Activated CD4-positive, alpha-beta memory T cell treated with anti-CD3 and anti-CD28 coated beads for 36 hours (primary cell): ENCODE measurements at regions not wholly inside any gene's neighbourhood (a gene's known extent, or its start where the extent isn't known, plus 50 kb on each side); places are given as distances from the start of the nearest gene placed in this dataset.

Experiments
- CTCF ChIA-PET: fragments of 350-600 bp; sonication (Branson Sonifier 250); formaldehyde crosslinking; loops from one replicate; lab custom pipeline; 2021; ENCODE audit warnings: antibody characterized with exemption, inconsistent platforms; lab: Charles Lee
- POLR2A ChIA-PET: fragments of 350-600 bp; sonication (Branson Sonifier 250); formaldehyde crosslinking; loops from one replicate; lab custom pipeline; 2021; ENCODE audit warnings: antibody characterized with exemption; lab: Charles Lee
- DNase-seq: peaks from one replicate; pipeline ENCODE4 v3.0.0-alpha.2; 2020
- H3K27ac Mint-ChIP-seq: one replicate; pipeline ENCODE4 v1.8.0; 2021; ENCODE audit warnings: mixed read lengths
- H3K27me3 Mint-ChIP-seq: one replicate; pipeline ENCODE4 v1.8.0; 2021; ENCODE audit warnings: mixed read lengths
- H3K36me3 Mint-ChIP-seq: one replicate; pipeline ENCODE4 v1.8.0; 2021; ENCODE audit warnings: mixed read lengths
- H3K4me1 Mint-ChIP-seq: one replicate; pipeline ENCODE4 v1.8.0; 2021; ENCODE audit warnings: low read depth, mixed read lengths
- H3K4me3 Mint-ChIP-seq: one replicate; pipeline ENCODE4 v1.8.0; 2021; ENCODE audit warnings: mild to moderate bottlenecking, mixed read lengths
- H3K9me3 Mint-ChIP-seq: one replicate; pipeline ENCODE4 v1.8.0; 2021; ENCODE audit warnings: mixed read lengths
- intact Hi-C: fragments of 100-400 bp; cut with micrococcal nuclease; formaldehyde crosslinking; loops from one replicate; pipeline ENCODE4 v1.15.1; 2023

- Mint-ChIP-seq H3K4me1 (no peaks in the 10 kb centered on the region), H3K27ac (no peak overlapping the region), H3K36me3 (no peaks in the 10 kb centered on the region), H3K27me3 (no peaks in the 10 kb centered on the region), H3K4me3 (no peak overlapping the region), H3K9me3 (peaks cover 3% of the 10 kb centered on the region)
- ChIA-PET POLR2A (no interaction called here), CTCF (no interaction called here)
- no peak for DNase-seq
- intact Hi-C loops: no loop called here
Observed at GRCh38 chr1:79380078-79380477, 373.5 kb upstream of the ADGRL4 start.

GRCh38 chr1:79376106-79376505 lies 369.6 kb upstream of the ADGRL4 start:
- intact Hi-C loops: no loop called here
- no peaks in the 10 kb centered on the region for H3K36me3 Mint-ChIP-seq
- H3K27ac Mint-ChIP-seq: no peak overlapping the region
- no peak overlapping the region for H3K4me3 Mint-ChIP-seq
- DNase-seq: no peak
- H3K4me1 Mint-ChIP-seq: no peaks in the 10 kb centered on the region
- H3K27me3 Mint-ChIP-seq: no peaks in the 10 kb centered on the region
- H3K9me3 Mint-ChIP-seq: no peaks in the 10 kb centered on the region
- CTCF ChIA-PET: no interaction called here
- POLR2A ChIA-PET: no interaction called here

- H3K27ac Mint-ChIP-seq: no peak overlapping the region
Observed at GRCh38 chr1:79375352-79375751, 368.8 kb upstream of the ADGRL4 start.

GRCh38 chr1:79374397-79374796 lies 367.9 kb upstream of the ADGRL4 start:
- no peaks in the 10 kb centered on the region for H3K36me3 Mint-ChIP-seq
- H3K4me3 Mint-ChIP-seq: no peak overlapping the region
- intact Hi-C loops: no loop called here
- H3K4me1 Mint-ChIP-seq: no peaks in the 10 kb centered on the region
- ChIA-PET POLR2A (no interaction called here), CTCF (interaction anchor here (0.6 kb wide), 1 partner anchor 10 kb away, joined by 3 read pairs; no protein-coding TSS in a partner anchor)
- H3K27me3 Mint-ChIP-seq: no peaks in the 10 kb centered on the region
- H3K9me3 Mint-ChIP-seq: no peaks in the 10 kb centered on the region
- DNase-seq: no peak
- H3K27ac Mint-ChIP-seq: no peak overlapping the region

More at GRCh38 chr1:79375352-79375751, 368.8 kb upstream of the ADGRL4 start:
- Mint-ChIP-seq H3K9me3 (no peaks in the 10 kb centered on the region), H3K27me3 (no peaks in the 10 kb centered on the region), H3K36me3 (no peaks in the 10 kb centered on the region), H3K4me1 (no peaks in the 10 kb centered on the region), H3K4me3 (no peak overlapping the region)
- ChIA-PET CTCF (no interaction called here), POLR2A (no interaction called here)
- intact Hi-C loops: no loop called here
- DNase-seq: no peak

DNA sequence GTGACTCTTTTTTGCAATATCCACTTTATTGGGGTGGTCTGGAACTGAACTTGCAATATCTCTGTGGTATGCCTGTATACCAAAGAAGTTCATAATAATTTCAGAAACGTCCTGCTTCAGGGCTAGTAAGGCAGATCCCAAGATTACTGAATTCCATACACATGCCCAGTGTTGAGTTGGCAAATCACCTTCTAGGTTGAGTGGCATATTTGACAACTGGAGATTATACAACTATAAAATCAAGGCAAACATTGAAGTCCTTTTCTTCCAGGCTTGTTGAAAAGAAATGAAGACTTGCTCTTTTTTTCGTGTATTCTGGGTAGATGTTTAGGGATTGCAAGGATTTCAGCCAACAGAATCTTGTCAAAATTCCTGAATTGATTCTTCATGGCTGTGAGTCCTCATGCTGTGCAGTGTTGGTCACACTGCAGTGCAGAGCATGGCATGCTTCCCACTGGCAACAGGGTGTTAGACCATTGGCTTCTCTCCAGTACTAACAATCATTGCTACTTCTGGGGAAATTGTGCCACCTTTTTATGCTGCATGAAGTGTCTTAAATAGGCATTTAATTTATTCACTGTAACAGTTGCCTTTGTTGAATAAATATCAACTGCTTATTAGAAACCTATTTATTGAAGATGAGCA lies 367.1 kb upstream of the ADGRL4 start:
- Mint-ChIP-seq H3K9me3 (no peaks in the 10 kb centered on the region), H3K4me1 (no peaks in the 10 kb centered on the region), H3K4me3 (no peak overlapping the region), H3K27me3 (no peaks in the 10 kb centered on the region), H3K36me3 (no peaks in the 10 kb centered on the region), H3K27ac (no peak overlapping the region)
- POLR2A ChIA-PET: no interaction called here
- CTCF ChIA-PET: no interaction called here
- intact Hi-C loops: no loop called here
- no peak for DNase-seq

DNA sequence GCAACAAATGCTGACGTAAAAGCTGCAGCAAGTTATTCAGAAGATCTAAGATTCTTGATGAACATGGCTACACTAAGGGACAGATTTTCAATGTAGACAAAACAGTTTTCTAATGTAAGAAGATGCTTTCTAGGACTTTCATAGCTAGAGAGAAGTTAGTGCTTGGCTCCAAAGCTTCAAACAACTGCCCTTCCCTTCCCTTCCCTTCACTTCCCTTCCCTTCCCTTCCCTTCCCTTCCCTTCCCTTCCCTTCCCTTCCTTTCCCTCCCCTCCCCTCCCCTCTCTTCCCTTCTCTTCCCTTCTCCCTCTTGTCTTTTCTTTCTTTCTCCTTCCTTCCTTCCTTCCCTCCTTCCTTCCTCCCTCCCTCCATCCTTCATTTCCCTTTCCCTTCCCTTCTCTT lies 365.3 kb upstream of the ADGRL4 start:
- H3K4me1 Mint-ChIP-seq: no peaks in the 10 kb centered on the region
- POLR2A ChIA-PET: no interaction called here
- intact Hi-C loops: no loop called here
- H3K4me3 Mint-ChIP-seq: no peak overlapping the region
- H3K27ac Mint-ChIP-seq: no peak overlapping the region
- no peaks in the 10 kb centered on the region for H3K9me3 Mint-ChIP-seq
- CTCF ChIA-PET: no interaction called here
- no peak for DNase-seq
- no peaks in the 10 kb centered on the region for H3K36me3 Mint-ChIP-seq
- H3K27me3 Mint-ChIP-seq: no peaks in the 10 kb centered on the region

GRCh38 chr1:79369091-79369490 lies 362.6 kb upstream of the ADGRL4 start:
- Mint-ChIP-seq H3K27me3 (no peaks in the 10 kb centered on the region), H3K4me1 (no peaks in the 10 kb centered on the region), H3K36me3 (no peaks in the 10 kb centered on the region), H3K9me3 (no peaks in the 10 kb centered on the region), H3K4me3 (no peak overlapping the region), H3K27ac (no peak overlapping the region)
- intact Hi-C loops: no loop called here
- CTCF ChIA-PET: no interaction called here
- DNase-seq: no peak
- POLR2A ChIA-PET: no interaction called here

GRCh38 chr1:79364896-79365295 lies 358.4 kb upstream of the ADGRL4 start:
- DNase-seq: no peak
- ChIA-PET CTCF (interaction anchor here (0.6 kb wide), 1 partner anchor 10 kb away, joined by 3 read pairs; no protein-coding TSS in a partner anchor), POLR2A (no interaction called here)
- intact Hi-C loops: no loop called here
- H3K4me3 Mint-ChIP-seq: no peak overlapping the region
- H3K27ac Mint-ChIP-seq: no peak overlapping the region
- H3K36me3 Mint-ChIP-seq: no peaks in the 10 kb centered on the region
- H3K4me1 Mint-ChIP-seq: no peaks in the 10 kb centered on the region
- H3K27me3 Mint-ChIP-seq: no peaks in the 10 kb centered on the region
- H3K9me3 Mint-ChIP-seq: no peaks in the 10 kb centered on the region

DNA sequence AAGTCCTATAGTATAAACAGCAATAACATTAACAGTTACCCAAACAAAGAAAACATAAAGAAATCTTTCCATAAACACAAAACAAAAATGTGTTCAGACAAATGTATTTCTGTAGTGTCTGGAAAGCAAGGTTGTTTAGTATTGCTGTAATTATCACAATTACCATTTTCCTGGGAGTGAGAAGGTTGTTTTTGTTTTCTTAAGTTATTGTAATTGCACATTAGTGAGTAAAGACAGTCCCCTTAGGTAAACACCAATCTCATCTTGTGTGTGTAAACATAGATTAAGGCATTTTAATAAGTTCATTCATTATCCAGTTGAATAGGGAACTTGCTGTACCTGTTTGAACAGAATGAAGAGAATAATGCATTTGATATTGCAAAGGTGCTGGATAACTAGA lies 356.9 kb upstream of the ADGRL4 start:
- intact Hi-C loops: no loop called here
- no peaks in the 10 kb centered on the region for H3K36me3 Mint-ChIP-seq
- no peaks in the 10 kb centered on the region for H3K9me3 Mint-ChIP-seq

GRCh38 chr1:79362470-79362869 lies 355.9 kb upstream of the ADGRL4 start:
- H3K4me1 Mint-ChIP-seq: no peaks in the 10 kb centered on the region
- H3K27ac Mint-ChIP-seq: no peak overlapping the region
- POLR2A ChIA-PET: no interaction called here
- H3K27me3 Mint-ChIP-seq: no peaks in the 10 kb centered on the region
- intact Hi-C loops: no loop called here
- H3K9me3 Mint-ChIP-seq: no peaks in the 10 kb centered on the region
- CTCF ChIA-PET: no interaction called here
- DNase-seq: no peak
- no peak overlapping the region for H3K4me3 Mint-ChIP-seq
- no peaks in the 10 kb centered on the region for H3K36me3 Mint-ChIP-seq

More for the DNA sequence above, 356.9 kb upstream of the ADGRL4 start:
- Mint-ChIP-seq H3K27me3 (no peaks in the 10 kb centered on the region), H3K4me1 (no peaks in the 10 kb centered on the region), H3K4me3 (no peak overlapping the region), H3K27ac (no peak overlapping the region)
- DNase-seq: no peak
- CTCF ChIA-PET: no interaction called here
- POLR2A ChIA-PET: no interaction called here

DNA sequence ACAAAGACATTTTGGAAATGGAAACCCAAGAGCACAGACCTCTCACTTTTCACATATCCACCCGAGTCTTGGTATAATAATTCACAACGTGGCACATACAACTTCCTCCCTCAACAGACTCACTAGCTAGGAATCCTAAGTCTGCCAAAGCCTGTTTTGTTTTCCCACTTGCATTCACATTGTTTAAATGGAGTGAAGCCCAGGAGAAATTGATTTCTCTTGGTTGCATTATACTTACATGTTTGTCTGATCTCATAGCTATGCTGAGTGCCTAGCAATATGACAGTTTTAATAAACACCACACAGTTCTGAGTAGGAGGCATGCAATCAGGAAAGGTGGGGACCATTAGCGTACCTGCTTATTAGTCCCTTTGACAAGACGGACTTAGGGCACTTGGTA lies 348.6 kb upstream of the ADGRL4 start:
- POLR2A ChIA-PET: no interaction called here
- no peaks in the 10 kb centered on the region for H3K27me3 Mint-ChIP-seq
- CTCF ChIA-PET: no interaction called here
- H3K4me3 Mint-ChIP-seq: no peak overlapping the region
- no peaks in the 10 kb centered on the region for H3K4me1 Mint-ChIP-seq
- no peaks in the 10 kb centered on the region for H3K36me3 Mint-ChIP-seq
- no peak for DNase-seq
- no peaks in the 10 kb centered on the region for H3K9me3 Mint-ChIP-seq
- H3K27ac Mint-ChIP-seq: no peak overlapping the region
- intact Hi-C loops: no loop called here

DNA sequence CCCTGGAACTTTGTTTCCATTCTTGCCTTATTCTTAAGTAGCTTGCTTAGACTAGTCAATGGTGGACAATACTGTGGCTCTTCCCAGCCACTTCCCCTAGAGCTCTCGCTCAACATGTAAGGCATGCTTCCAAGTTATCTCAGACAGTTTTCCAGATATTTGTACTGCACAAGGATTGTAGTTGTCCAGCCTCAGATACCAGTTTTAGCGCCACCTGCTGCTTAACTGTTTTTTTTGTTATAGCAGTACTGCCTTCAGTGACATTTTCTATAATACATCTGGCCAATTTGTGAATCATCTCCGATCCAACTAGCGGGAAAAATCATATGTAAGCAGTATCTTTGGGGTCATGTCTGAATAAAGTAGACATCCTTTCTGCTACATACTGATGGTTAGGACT lies 346.7 kb upstream of the ADGRL4 start:
- H3K36me3 Mint-ChIP-seq: no peaks in the 10 kb centered on the region
- CTCF ChIA-PET: interaction anchor here (0.8 to 2.2 kb wide), 2 partner anchors 30 to 513 kb away, joined by 4 to 15 read pairs; no protein-coding TSS in a partner anchor
- intact Hi-C loops: loop anchor here (1.0 kb wide), 1 partner anchor 514 kb away; no protein-coding TSS in a partner anchor
- POLR2A ChIA-PET: no interaction called here
- DNase-seq: no peak
- H3K27me3 Mint-ChIP-seq: no peaks in the 10 kb centered on the region
- no peak overlapping the region for H3K4me3 Mint-ChIP-seq
- no peaks in the 10 kb centered on the region for H3K4me1 Mint-ChIP-seq
- no peak overlapping the region for H3K27ac Mint-ChIP-seq
- no peaks in the 10 kb centered on the region for H3K9me3 Mint-ChIP-seq

DNA sequence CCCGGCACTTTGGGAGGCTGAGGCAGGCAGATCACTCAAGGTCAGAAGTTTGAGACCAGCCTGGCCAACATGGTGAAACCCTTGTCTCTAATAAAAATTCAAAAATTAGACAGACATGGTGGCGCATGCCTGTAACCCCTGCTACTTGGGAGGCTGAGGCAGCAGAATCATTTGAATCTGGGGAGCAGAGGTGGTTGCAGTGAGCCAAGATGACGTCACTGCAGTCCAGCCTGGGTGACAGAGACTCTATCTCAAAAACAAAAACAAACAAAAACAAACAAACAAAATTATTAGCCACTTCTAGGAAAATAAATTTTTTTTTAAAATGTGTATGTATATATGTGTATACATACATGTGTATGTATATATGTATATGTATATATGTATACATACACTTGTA lies 320.3 kb upstream of the ADGRL4 start:
- H3K4me1 Mint-ChIP-seq: no peaks in the 10 kb centered on the region
- no peak overlapping the region for H3K4me3 Mint-ChIP-seq
- H3K27me3 Mint-ChIP-seq: no peaks in the 10 kb centered on the region
- H3K36me3 Mint-ChIP-seq: no peaks in the 10 kb centered on the region
- intact Hi-C loops: no loop called here
- H3K27ac Mint-ChIP-seq: no peak overlapping the region
- no peak for DNase-seq
- ChIA-PET POLR2A (no interaction called here), CTCF (no interaction called here)
- H3K9me3 Mint-ChIP-seq: peaks cover 2% of the 10 kb centered on the region
